ENCODE measurements at regions not wholly inside any gene's neighbourhood (a gene's known extent, or its start where the extent isn't known, plus 50 kb on each side); places are given as distances from the start of the nearest gene placed in this dataset.

DNA sequence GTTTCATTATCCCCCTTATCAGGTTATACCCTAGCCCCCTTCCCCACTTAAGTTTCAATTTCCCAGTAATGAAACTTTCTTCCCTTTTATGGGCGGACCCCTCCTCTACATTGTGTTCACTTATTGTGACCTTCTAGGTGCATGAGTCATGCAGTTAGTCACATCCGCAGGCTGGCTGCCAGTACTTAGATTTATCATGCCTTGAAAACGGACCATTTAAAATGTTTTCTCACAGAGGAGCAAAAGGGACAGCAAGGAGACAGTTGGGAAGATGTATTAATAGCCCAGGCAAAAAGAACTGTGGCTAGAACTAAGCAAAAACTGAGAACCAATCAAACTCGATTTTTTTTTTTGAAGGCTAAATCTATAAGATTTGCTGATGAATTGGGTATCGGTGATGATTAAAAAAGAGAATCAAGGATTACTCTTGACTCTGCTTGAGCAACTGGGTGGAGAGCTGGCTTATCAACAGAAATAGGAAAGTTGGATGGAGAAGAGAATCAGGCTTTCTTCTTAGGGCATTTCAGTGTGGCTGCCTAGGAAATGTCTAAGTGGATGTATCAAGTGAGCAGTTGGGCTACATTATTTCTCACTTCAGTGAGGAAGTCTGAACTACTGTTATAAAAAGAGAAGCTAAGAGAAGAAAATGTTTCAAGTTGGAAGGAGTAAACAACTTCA, 615.0 kb downstream of the HINT1 start:
- Histone ChIP-seq H3K9me3 (no peaks in the 10 kb centered on the region), H3K4me3 (no peak overlapping the region), H3K36me3 (no peaks in the 10 kb centered on the region), H3K27ac (no peak overlapping the region), H3K4me1 (no peaks in the 10 kb centered on the region), H3K27me3 (no peaks in the 10 kb centered on the region)
- no peak for DNase-seq (ENCODE audit: low spot score in 2 of 2)
- WGBS, 2 donors, result 74 to 75% methylated on average over 5 of the region's 5 CpGs
- TF ChIP-seq EP300 (IDR thresholded peaks at IDR 0.05), result no peak
- TF ChIP-seq POLR2A (IDR thresholded peaks at IDR 0.05), result no peak
- TF ChIP-seq, protein P1, sequence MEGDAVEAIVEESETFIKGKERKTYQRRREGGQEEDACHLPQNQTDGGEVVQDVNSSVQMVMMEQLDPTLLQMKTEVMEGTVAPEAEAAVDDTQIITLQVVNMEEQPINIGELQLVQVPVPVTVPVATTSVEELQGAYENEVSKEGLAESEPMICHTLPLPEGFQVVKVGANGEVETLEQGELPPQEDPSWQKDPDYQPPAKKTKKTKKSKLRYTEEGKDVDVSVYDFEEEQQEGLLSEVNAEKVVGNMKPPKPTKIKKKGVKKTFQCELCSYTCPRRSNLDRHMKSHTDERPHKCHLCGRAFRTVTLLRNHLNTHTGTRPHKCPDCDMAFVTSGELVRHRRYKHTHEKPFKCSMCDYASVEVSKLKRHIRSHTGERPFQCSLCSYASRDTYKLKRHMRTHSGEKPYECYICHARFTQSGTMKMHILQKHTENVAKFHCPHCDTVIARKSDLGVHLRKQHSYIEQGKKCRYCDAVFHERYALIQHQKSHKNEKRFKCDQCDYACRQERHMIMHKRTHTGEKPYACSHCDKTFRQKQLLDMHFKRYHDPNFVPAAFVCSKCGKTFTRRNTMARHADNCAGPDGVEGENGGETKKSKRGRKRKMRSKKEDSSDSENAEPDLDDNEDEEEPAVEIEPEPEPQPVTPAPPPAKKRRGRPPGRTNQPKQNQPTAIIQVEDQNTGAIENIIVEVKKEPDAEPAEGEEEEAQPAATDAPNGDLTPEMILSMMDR (IDR thresholded peaks at IDR 0.05), result no peak

DNA sequence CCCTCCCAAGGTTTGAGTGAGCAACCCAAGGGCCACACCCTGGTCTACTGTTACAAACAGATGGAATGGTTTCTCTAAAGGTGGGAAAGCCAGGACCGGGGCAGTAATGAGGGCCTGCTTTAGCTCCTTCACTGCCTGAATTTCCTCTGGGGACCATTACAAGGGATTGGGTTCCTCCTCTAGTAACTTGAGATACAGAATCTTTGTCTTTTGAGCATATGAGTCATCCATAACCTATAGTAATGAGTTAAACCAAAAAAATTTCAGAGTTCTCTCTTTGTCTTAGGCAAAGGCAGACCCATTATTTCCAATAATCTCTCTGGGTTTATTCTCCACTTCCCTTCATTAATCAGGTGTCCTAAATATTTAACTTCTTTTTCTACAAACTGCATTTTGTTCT, 618.8 kb downstream of the HINT1 start:
- 79 to 86% methylated on average over 1 of the region's 1 CpG for WGBS, 2 donors
- Histone ChIP-seq H3K9me3 (no peaks in the 10 kb centered on the region), H3K27ac (no peak overlapping the region), H3K4me1 (peaks cover 0 to 8% (median 0%) of the 10 kb centered on the region in 4 donors), H3K4me3 (no peak overlapping the region), H3K27me3 (no peaks in the 10 kb centered on the region), H3K36me3 (no peaks in the 10 kb centered on the region)
- no peak for DNase-seq (ENCODE audit: low spot score in 2 of 2)
- TF ChIP-seq, protein P1 (IDR thresholded peaks at IDR 0.05), result no peak
- TF ChIP-seq POLR2A (IDR thresholded peaks at IDR 0.05) (no peak), EP300 (IDR thresholded peaks at IDR 0.05) (no peak)

DNA sequence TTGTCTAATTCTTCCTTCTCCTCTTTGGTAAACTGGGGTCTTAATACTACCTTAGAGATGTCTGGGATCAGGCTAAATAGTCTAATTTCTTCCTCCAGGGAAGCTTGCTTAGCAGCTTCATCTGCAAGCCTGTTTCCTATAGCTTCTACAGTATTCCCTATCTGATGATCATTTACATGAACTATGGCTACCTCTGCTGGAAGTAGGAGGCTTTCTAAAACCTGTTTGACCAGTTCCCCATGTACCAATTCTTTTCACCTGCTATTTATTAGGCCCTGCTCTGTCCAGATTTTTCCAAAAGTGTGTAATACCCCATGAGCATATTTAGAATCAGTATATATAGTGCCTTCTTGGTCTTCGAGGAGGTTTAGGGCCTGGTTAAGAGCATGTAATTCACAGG, 619.8 kb downstream of the HINT1 start:
- H3K36me3 ChIP-seq, result no peaks in the 10 kb centered on the region
- no peak for DNase-seq (ENCODE audit: low spot score in 2 of 2)
- H3K4me1 ChIP-seq, result peaks cover 0 to 8% (median 0%) of the 10 kb centered on the region in 4 donors
- TF ChIP-seq POLR2A (IDR thresholded peaks at IDR 0.05), result no peak
- TF ChIP-seq EP300 (IDR thresholded peaks at IDR 0.05), result no peak
- TF ChIP-seq, protein P1 (IDR thresholded peaks at IDR 0.05), result no peak
- H3K27me3 ChIP-seq, result no peaks in the 10 kb centered on the region
- H3K27ac ChIP-seq, result no peak overlapping the region
- no peaks in the 10 kb centered on the region for H3K9me3 ChIP-seq
- no peak overlapping the region for H3K4me3 ChIP-seq
- WGBS, 2 donors, result 73 to 90% methylated on average over 1 of the region's 1 CpG

GRCh38 chr5:130541617-130542221, 623.3 kb downstream of the HINT1 start:
- no peak for TF ChIP-seq POLR2A (IDR thresholded peaks at IDR 0.05)
- no peak for TF ChIP-seq EP300 (IDR thresholded peaks at IDR 0.05)
- TF ChIP-seq, protein P1 (IDR thresholded peaks at IDR 0.05), result no peak
- H3K36me3 ChIP-seq, result no peaks in the 10 kb centered on the region
- 46 to 57% methylated on average over 3 of the region's 3 CpGs for WGBS, 2 donors
- no peak overlapping the region for H3K27ac ChIP-seq
- DNase-seq (ENCODE audit: low spot score in 2 of 2), result no peak
- H3K4me1 ChIP-seq, result peaks cover 0 to 8% (median 0%) of the 10 kb centered on the region in 4 donors
- no peak overlapping the region for H3K4me3 ChIP-seq
- no peaks in the 10 kb centered on the region for H3K27me3 ChIP-seq
- H3K9me3 ChIP-seq, result no peaks in the 10 kb centered on the region

- TF ChIP-seq, protein P1 (IDR thresholded peaks at IDR 0.05), result no peak
- TF ChIP-seq EP300 (IDR thresholded peaks at IDR 0.05) (no peak), POLR2A (IDR thresholded peaks at IDR 0.05) (no peak)
- Histone ChIP-seq H3K36me3 (no peaks in the 10 kb centered on the region), H3K27ac (no peak overlapping the region), H3K4me3 (no peak overlapping the region), H3K4me1 (no peaks in the 10 kb centered on the region), H3K9me3 (no peaks in the 10 kb centered on the region), H3K27me3 (no peaks in the 10 kb centered on the region)
- 67 to 81% methylated on average over 1 of the region's 1 CpG for WGBS, 2 donors
- no peak for DNase-seq (ENCODE audit: low spot score in 2 of 2)
These were observed 628.4 kb downstream of the HINT1 start for GRCh38 chr5:130536691-130537090.
